ENCODE measurements at regions not wholly inside any gene's neighbourhood (a gene's known extent, or its start where the extent isn't known, plus 50 kb on each side); places are given as distances from the start of the nearest gene placed in this dataset.
A peak's percentile ranks its signal among the peaks of the same experiment; 100 is the strongest.

- no peak for DNase-seq
These were observed 243.7 kb upstream of the BMPER start for GRCh38 chr7:33661430-33662160.

DNA sequence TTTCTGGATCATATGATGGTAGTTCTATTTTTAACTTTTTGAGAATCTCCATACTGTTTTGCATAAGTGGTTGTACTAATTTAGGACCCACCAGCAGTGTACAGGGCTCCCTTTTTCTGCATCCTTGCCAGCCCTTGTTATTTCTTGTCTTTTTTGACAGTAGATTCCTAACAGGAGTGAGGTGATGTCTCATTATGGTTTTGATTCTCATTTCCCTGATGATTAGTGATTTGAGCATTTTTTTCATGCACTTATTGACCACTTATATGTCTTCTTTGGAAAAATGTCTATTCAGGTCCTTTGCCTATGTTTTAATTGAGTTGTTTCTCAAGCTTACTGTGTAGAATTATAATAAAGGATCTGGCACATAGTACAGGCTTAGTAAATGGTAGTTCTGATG lies 238.8 kb upstream of the BMPER start:
- DNase-seq, result no peak

- no peak for DNase-seq
These were observed 238.1 kb upstream of the BMPER start for GRCh38 chr7:33667196-33667595.

- peak; percentile 97 for DNase-seq
These were observed 236.1 kb upstream of the BMPER start for GRCh38 chr7:33669251-33669670.

DNA sequence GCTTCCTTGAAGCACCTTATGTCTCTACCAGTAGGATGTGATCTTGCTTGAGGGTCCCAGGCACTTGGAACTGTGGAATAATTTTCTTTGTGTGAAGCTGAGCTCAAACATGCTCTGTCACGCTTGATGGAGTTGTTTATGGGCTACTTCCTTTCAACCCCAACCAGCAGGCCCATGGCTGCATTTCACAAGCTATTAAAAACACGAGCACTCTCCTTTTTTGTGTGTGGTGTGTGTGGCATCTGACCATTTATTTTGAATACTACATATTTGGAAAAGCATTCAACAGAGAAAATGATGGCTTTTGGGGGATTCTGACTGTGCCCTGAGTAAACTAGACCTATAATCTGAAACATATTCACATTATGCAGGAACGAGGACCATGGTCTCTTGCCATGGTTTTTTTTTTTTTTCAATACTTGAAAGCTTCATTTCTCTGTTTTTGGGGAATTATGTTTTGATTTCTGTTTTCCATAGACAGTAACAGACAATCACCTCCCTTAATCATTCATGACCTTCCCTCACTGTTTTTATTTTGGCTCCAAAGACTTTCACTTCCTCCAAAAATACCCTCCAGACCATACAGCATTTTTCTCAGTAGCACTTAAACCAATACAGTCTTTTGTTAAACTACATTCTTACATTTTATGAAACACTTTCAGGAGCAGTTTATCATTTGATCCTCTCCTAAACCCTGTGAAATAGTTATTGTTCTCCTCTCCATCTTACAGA lies 233.6 kb upstream of the BMPER start:
- DNase-seq, result peak; percentile 73

GRCh38 chr7:33673029-33673700 lies 232.2 kb upstream of the BMPER start:
- DNase-seq, result no peak

- no peak for DNase-seq
These were observed 230.4 kb upstream of the BMPER start for GRCh38 chr7:33674804-33675411.

- no peak for DNase-seq
These were observed 227.8 kb upstream of the BMPER start for GRCh38 chr7:33677556-33677955.

DNA sequence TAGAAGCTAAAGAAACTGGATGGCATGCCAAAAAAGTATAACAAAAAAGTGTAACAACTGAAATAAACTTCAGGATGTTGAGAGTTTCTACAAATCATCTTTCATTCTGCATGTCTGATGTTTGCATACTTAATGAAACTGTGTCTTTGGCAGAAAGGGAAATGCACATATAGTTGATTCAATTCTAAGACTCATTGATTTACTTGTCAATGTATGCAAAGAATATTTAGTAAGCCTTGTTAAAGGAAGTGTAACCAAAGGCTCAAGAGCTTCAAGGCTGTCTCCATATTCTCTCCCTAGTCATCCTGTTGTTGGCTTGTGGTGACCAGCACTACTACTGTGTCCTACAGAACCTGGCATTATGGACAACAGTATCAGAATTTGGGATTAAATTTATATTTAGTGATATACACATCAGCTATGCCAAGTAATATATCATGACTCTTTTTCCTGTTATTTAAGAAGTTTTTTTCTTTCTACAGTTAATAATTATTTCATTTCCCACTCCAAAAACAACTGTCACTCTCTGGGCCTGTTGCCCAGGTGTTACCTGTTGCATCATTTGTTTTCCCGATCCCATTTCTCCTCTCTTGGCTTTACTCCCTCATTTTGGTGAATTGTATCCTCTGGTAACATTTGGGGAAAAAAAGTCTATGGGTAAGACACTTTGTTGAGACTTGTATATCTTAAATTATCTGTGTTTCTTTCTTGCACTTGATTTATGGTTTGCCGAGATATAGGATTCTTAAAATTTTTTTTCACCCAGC lies 226.6 kb upstream of the BMPER start:
- no peak for DNase-seq

GRCh38 chr7:33680682-33681081 lies 224.7 kb upstream of the BMPER start:
- no peak for DNase-seq

- DNase-seq, result no peak
These were observed 219.8 kb upstream of the BMPER start for GRCh38 chr7:33685503-33685902.

DNA sequence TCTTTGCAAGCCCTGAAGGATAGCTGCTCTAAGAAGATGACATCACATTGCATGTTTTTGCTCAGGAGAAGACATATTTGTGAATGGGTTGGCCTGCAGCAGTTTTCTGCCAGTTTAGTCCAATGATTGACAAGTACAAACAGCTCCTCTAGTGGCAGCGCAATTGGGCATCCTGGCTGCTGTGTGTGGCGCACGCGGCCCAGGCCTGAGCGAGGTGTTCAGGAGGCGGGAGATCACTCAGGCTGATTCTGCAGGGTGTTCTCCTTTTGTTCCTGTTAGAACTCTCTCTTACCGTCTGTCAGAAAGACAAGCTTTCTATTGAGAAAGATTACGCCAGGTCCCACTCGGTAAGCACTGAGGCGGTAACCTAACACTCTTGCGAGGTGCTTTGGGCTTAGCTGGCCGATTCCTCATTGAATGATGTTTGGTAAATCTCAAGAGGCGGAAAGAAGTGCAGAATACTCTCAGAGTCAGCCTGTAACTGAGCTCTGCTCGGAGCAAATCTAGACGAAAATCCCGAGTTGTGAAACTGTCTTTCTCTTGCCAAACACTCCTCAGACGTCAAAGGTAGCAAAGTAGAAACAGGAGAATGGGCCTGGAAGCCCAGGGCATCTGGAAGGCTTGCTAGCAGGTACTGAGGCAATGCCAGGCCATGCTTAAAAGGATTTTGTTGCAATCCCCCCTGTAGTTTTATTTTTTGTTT lies 219.2 kb upstream of the BMPER start:
- DNase-seq, result no peak

DNA sequence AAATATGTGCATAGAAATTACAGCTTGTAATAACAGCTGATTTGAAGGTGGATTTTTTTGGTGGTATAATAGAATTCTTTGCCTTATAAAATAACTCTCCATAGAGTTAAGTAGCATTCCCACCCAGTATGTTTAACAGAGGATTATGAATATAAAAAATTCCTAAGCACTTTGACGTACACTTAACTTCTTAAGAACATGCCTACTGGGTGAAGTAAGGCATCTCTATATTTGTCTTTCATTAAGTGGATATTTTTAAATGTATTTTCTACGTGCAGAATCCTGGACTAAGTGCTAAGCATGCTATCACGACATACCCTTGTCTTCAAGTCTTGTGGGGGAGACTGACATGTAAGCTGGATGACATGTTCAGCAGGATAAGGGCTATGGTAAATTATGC lies 217.7 kb upstream of the BMPER start:
- DNase-seq, result no peak

DNA sequence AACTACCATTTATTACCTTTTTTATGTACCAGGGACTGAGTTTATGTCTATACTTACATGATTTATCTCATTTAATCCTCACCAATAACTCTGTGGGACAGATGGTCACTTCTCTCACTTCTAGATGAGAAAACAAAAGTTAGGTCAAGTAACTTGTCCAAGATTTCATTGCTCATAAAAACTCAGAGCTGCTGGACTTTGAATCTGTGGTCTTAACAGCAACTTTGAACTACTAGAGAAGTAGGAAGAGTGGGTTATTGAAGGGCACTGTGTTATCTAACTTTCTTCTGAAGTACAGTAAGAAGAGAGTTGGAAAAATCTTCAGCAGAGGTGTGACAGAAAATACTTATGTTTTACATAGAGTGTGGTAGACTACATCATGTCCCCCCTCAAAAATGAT lies 214.2 kb upstream of the BMPER start:
- no peak for DNase-seq

DNA sequence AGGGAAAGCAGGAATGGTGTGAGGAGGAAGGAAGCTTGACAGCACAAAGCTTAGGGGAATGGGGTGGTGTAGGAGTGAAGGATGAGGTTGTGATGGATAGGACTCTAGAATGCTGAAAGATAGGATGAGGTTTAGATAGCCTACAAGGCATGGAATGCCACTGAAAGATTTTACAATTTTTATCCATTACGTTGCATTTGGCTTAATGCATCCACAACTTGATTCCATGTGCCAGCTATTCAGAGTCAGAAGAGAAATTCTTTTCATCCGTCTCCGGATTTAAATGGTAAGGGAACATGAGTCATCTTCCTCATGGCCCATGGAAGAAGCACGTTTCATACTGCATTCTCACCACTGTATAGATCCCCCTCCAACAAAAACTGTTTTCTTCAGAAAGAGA lies 212.4 kb upstream of the BMPER start:
- DNase-seq, result no peak

DNA sequence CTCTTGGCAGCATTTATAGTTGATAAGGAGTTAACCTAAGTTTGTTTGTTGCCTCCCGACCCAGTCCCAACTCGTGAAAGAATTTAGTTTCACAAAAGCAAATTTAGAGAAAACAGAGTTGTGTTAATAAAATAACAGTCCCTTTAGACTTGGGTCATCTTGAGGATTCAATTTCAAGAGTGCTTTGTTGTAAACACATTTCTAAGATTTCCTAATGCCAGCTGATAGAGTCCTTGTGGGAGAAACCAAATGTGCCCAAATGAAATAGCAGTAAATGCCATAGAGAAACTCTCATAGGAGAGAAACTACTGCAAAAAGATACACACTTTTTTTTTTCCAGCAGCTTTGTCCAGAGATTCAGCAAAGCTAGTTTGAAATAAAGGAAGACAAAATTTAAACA lies 211.3 kb upstream of the BMPER start:
- no peak for DNase-seq

- DNase-seq, result no peak
These were observed 207.7 kb upstream of the BMPER start for GRCh38 chr7:33697616-33698015.

GRCh38 chr7:33698041-33698440 lies 207.3 kb upstream of the BMPER start:
- no peak for DNase-seq

- no peak for DNase-seq
These were observed 206.6 kb upstream of the BMPER start for GRCh38 chr7:33698692-33699128.

GRCh38 chr7:33700001-33700899 lies 205.1 kb upstream of the BMPER start:
- no peak for DNase-seq

DNA sequence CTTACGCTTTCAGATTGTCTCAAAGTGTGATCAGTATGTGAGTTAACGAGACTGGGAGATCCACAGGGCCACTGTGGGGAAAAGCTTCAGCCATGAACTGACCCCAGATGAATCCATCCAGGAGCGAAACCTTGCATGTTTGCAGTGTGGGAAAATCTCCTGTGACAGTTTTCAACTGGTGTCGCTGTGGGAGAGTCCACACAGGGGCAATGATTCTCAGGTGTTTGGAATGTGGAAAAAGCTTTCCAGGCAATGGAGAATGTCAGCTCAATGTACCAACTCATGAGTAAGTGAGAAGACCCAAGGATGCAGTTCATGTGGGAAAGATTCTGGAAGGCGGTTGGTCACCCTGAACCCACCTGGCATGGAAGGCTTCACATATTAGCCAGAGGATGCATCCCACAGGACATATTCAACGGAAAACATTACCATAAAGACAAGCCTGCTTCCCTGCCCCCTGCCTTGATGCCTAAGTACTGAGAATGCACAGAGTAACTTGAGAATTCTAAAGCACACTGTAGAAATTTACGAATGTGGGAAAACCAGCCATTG lies 204.1 kb upstream of the BMPER start:
- no peak for DNase-seq
